Bronchial epithelial cell (primary cell): ENCODE measurements at regions not wholly inside any gene's neighbourhood (a gene's known extent, or its start where the extent isn't known, plus 50 kb on each side); places are given as distances from the start of the nearest gene placed in this dataset.

Source experiments
- DNase-seq: peaks from one replicate; pipeline ENCODE4 v3.0.0-alpha.2; 2010; ENCODE audit warnings: low read depth
- FAIRE-seq: peaks from 2 replicates; lab custom pipeline; 2011; peaks lifted over from hg19 to GRCh38; lab: Jason Lieb, UNC
- H3K27me3 ChIP-seq: 2 replicates; pipeline ENCODE4 v1.5.1; 2011; ENCODE audit warnings: low read length; ENCODE audit not compliant: control insufficient read depth, insufficient read depth
- H3K36me3 ChIP-seq: 2 replicates; pipeline ENCODE4 v1.5.1; 2011; ENCODE audit warnings: low read length; ENCODE audit not compliant: control insufficient read depth, insufficient read depth
- H3K4me3 ChIP-seq: 2 replicates; pipeline ENCODE4 v1.5.1; 2011; ENCODE audit warnings: mild to moderate bottlenecking, low read depth, low read length, control low read depth
- TF ChIP-seq, protein P1 (sequence below): IDR thresholded peaks from 2 replicates; pipeline ENCODE4 v1.5.1; 2011; ENCODE audit warnings: mild to moderate bottlenecking, moderate library complexity, low read length, control low read depth, inconsistent platforms; ENCODE audit not compliant: insufficient read depth, severe bottlenecking

DNA sequence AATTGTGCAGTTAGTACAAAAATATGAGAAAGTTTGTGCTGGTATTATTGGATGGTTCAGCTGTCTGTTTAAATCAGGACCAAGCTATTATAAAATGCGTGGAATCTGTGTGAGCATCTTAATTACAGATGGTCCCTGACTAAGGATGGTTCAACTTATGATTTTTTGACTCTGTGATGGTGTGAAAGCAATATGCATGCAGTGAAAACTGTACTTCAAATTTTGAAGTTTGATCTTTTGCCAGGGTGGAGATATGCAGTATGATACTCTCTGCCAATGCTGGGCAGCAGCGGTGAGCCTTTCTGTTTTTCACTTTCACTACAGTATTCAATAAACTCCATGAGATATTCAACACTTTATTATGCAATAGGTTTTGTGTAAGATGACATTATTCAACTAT lies 189.3 kb downstream of the CHST1 start:
- Histone ChIP-seq H3K27me3 (no peaks in the 10 kb centered on the region), H3K4me3 (no peak overlapping the region), H3K36me3 (no peaks in the 10 kb centered on the region)
- FAIRE-seq: peak; percentile 52
- TF ChIP-seq, protein P1, sequence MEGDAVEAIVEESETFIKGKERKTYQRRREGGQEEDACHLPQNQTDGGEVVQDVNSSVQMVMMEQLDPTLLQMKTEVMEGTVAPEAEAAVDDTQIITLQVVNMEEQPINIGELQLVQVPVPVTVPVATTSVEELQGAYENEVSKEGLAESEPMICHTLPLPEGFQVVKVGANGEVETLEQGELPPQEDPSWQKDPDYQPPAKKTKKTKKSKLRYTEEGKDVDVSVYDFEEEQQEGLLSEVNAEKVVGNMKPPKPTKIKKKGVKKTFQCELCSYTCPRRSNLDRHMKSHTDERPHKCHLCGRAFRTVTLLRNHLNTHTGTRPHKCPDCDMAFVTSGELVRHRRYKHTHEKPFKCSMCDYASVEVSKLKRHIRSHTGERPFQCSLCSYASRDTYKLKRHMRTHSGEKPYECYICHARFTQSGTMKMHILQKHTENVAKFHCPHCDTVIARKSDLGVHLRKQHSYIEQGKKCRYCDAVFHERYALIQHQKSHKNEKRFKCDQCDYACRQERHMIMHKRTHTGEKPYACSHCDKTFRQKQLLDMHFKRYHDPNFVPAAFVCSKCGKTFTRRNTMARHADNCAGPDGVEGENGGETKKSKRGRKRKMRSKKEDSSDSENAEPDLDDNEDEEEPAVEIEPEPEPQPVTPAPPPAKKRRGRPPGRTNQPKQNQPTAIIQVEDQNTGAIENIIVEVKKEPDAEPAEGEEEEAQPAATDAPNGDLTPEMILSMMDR: no peak
- DNase-seq: no peak

DNA sequence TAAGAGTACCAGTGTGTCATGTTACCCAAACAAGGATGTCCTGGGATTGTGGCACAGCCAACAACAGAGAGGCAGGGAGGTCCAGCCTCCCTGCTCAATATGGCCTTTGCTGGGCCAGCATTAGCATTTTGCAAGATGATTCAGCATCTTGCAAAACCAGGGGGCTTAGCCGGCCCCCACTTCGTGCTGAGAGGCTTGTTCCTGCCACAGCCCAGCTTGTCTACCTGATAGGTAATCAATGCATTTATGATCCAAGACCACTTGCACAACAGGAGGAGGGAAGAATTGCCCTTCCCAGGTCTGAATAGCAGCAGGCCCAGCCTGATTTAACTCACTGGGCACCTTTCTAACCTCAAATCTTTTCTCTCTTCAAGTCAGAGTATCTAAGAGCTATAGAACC lies 189.0 kb upstream of the SYT13 start:
- TF ChIP-seq, protein P1: no peak
- H3K27me3 ChIP-seq: no peaks in the 10 kb centered on the region
- DNase-seq (no peak), FAIRE-seq (no peak)
- no peak overlapping the region for H3K4me3 ChIP-seq
- no peaks in the 10 kb centered on the region for H3K36me3 ChIP-seq

GRCh38 chr11:45473341-45473895 lies 187.3 kb upstream of the SYT13 start:
- TF ChIP-seq, protein P1: no peak
- Histone ChIP-seq H3K4me3 (no peak overlapping the region), H3K36me3 (no peaks in the 10 kb centered on the region), H3K27me3 (no peaks in the 10 kb centered on the region)
- no peak for DNase-seq
- FAIRE-seq: no peak

DNA sequence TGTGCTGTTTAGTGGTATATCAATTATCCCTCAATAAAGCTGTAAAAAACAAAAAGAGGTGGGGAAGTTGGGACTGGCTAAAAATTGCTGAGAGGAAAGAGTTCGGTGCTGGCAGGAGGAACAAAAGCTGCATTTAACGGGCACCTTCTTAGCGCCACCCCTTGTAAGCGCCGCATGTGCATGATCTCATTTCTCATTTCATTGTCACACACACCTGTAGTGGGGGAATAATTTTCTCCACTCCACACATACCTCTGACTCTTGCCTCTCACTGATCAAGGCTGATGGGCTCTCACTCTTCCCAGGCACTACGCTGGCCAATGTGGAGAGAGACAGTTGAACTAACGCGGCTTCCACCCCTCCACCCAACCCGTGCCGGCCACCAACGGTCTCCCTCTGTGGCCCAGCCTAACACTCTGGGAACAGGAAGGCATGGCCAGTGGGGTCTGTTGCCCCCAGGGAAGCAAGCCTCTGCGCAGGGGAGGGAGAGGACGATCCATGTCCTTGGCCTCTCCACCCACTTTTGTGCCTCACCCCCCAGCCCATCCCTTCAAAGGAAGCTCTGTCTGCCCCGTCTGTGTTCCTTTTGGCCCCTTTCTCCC lies 186.7 kb upstream of the SYT13 start:
- H3K36me3 ChIP-seq: no peaks in the 10 kb centered on the region
- TF ChIP-seq, protein P1: no peak
- no peak overlapping the region for H3K4me3 ChIP-seq
- FAIRE-seq: no peak
- no peaks in the 10 kb centered on the region for H3K27me3 ChIP-seq
- no peak for DNase-seq

DNA sequence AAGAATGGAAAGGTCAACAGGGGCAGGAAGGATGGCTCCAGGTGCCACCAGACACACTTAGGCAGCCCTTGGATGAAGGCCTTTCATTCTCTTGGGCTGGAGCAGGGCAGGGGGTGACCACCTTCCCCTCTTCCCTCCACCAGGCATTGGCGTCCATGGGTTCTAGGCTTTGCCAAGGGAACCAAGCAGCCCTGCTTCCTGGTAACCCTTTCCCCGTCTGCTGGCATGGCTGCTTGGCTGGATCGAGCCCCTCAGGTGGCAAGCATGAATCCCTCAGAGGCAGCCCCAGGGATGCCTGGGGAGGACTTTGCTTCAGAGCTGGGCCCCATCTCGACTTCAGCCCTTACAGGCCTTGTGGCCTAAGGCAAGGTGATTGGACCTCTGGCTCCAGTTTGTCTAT lies 185.1 kb upstream of the SYT13 start:
- Histone ChIP-seq H3K36me3 (no peaks in the 10 kb centered on the region), H3K4me3 (no peak overlapping the region), H3K27me3 (no peaks in the 10 kb centered on the region)
- no peak for DNase-seq
- TF ChIP-seq, protein P1: no peak
- FAIRE-seq: no peak

GRCh38 chr11:45470794-45471167 lies 184.6 kb upstream of the SYT13 start:
- Histone ChIP-seq H3K4me3 (no peak overlapping the region), H3K27me3 (no peaks in the 10 kb centered on the region), H3K36me3 (no peaks in the 10 kb centered on the region)
- DNase-seq (no peak), FAIRE-seq (no peak)
- TF ChIP-seq, protein P1: no peak
